ENCODE measurements at regions not wholly inside any gene's neighbourhood (a gene's known extent, or its start where the extent isn't known, plus 50 kb on each side); places are given as distances from the start of the nearest gene placed in this dataset.

DNA sequence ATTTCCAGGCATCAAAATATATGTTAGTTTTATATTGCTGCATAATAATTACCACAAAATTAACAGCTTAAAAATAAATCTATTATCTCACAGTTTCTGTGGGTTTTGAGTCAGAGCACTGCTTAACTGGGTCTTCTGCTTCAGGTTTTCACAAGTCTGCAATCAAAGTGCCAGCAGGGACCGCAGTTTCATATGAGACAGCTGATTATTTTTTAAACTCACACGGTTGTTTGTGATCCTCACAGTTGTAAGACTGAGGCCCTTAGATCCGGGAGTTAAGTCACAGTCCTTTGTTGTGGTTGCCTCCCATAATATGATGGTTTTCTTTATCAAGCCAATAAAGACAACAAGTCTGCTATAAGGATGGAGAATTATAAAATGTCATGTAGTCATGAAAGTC is 146.0 kb upstream of the ZWINT start:
- H3K4me3 ChIP-seq (ENCODE audit: low read length): no peak overlapping the region
- no peak for DNase-seq (ENCODE audit: low read depth)
- TF ChIP-seq, protein P1, sequence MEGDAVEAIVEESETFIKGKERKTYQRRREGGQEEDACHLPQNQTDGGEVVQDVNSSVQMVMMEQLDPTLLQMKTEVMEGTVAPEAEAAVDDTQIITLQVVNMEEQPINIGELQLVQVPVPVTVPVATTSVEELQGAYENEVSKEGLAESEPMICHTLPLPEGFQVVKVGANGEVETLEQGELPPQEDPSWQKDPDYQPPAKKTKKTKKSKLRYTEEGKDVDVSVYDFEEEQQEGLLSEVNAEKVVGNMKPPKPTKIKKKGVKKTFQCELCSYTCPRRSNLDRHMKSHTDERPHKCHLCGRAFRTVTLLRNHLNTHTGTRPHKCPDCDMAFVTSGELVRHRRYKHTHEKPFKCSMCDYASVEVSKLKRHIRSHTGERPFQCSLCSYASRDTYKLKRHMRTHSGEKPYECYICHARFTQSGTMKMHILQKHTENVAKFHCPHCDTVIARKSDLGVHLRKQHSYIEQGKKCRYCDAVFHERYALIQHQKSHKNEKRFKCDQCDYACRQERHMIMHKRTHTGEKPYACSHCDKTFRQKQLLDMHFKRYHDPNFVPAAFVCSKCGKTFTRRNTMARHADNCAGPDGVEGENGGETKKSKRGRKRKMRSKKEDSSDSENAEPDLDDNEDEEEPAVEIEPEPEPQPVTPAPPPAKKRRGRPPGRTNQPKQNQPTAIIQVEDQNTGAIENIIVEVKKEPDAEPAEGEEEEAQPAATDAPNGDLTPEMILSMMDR (conservative IDR thresholded peaks at IDR 0.05; ENCODE audit: low read length): no peak

- DNase-seq (ENCODE audit: low read depth): no peak
- no peak overlapping the region for H3K4me3 ChIP-seq (ENCODE audit: low read length)
- TF ChIP-seq, protein P1 (conservative IDR thresholded peaks at IDR 0.05; ENCODE audit: low read length): no peak
Observed at GRCh38 chr10:56505555-56505954, 144.5 kb upstream of the ZWINT start.

DNA sequence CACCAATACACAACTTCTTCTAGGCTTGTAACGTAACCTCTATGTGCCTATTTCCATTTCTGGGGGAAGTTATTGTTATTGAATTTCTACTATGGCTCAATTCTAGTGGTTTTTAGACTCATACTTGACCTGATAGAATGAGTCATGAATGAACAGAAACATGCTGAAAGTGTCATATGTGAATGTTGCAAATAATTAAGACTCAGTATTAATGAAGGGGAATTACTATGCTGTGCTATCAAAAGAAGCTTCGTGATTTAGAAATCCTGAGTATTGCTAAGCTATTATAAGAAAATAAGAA is 135.1 kb upstream of the ZWINT start:
- no peak overlapping the region for H3K4me3 ChIP-seq (ENCODE audit: low read length)
- TF ChIP-seq, protein P1 (conservative IDR thresholded peaks at IDR 0.05; ENCODE audit: low read length): no peak
- DNase-seq (ENCODE audit: low read depth): no peak

GRCh38 chr10:56487746-56488145 is 126.7 kb upstream of the ZWINT start:
- TF ChIP-seq, protein P1 (conservative IDR thresholded peaks at IDR 0.05; ENCODE audit: low read length): no peak
- DNase-seq (ENCODE audit: low read depth): no peak
- no peak overlapping the region for H3K4me3 ChIP-seq (ENCODE audit: low read length)

DNA sequence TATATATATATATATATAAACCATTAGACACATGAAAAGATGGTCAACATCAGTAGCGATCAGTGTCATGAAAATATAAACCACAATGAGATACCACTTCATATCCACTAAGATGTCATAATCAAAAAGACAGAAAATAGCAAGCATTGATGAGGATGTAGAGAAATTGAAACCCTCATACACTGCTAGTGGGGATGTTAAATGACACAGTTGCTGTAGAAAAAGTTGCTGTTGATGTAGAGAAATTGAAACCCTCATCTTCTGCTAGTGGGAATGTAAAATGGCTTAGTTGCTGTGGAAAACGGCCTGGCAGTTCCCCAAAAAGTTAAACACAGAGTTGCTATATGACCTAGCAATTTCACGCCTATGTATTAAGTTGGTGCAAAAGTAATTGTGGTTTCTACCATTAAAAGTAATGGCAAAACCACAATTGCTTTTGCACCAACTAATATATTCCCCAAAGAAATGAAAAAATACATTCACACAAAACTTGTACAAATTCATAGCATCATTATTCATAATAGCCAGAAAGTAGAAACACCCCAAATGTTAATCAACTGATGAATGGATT is 120.5 kb upstream of the ZWINT start:
- DNase-seq (ENCODE audit: low read depth): no peak
- H3K4me3 ChIP-seq (ENCODE audit: low read length): no peak overlapping the region
- TF ChIP-seq, protein P1 (conservative IDR thresholded peaks at IDR 0.05; ENCODE audit: low read length): no peak

DNA sequence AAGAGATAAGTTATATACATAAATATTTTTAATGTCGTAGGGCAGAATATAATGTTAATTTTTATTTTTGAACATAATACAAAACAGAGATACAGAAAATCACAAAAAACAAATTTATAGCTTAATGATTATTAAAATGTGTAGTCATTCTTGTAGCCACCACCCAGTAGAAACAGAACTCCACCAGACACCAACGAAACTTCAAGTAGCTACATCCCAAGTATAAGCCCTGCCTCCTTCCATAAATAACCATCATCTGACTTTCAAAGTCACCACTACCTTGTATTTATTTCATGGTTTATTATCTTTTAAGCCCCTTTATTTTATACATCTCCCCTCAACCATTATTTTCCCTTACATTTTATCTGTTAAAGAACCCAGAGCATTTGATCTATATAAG is 111.9 kb upstream of the ZWINT start:
- no peak overlapping the region for H3K4me3 ChIP-seq (ENCODE audit: low read length)
- DNase-seq (ENCODE audit: low read depth): no peak
- TF ChIP-seq, protein P1 (conservative IDR thresholded peaks at IDR 0.05; ENCODE audit: low read length): no peak

GRCh38 chr10:56470701-56471100 is 109.6 kb upstream of the ZWINT start:
- no peak overlapping the region for H3K4me3 ChIP-seq (ENCODE audit: low read length)
- no peak for DNase-seq (ENCODE audit: low read depth)
- TF ChIP-seq, protein P1 (conservative IDR thresholded peaks at IDR 0.05; ENCODE audit: low read length): no peak

All from AG10803 (cell line).